ENCODE measurements at regions not wholly inside any gene's neighbourhood (a gene's known extent, or its start where the extent isn't known, plus 50 kb on each side); places are given as distances from the start of the nearest gene placed in this dataset.

GRCh38 chr2:198337368-198337767 lies 533.0 kb downstream of the PLCL1 start:
- no peaks in the 10 kb centered on the region for H3K36me3 Mint-ChIP-seq (ENCODE audit: unreplicated experiment)
- H3K4me1 Mint-ChIP-seq (ENCODE audit: unreplicated experiment), result no peaks in the 10 kb centered on the region
- DNase-seq (ENCODE audit: extremely low spot score, unreplicated experiment), result no peak
- no peak for TF ChIP-seq CTCF (IDR thresholded peaks at IDR 0.05)
- H3K4me3 Mint-ChIP-seq (ENCODE audit: unreplicated experiment), result no peak overlapping the region
- peaks cover 4% of the 10 kb centered on the region for H3K27me3 Mint-ChIP-seq (ENCODE audit: unreplicated experiment)
- H3K9me3 Mint-ChIP-seq (ENCODE audit: unreplicated experiment), result no peaks in the 10 kb centered on the region
- no peak overlapping the region for H3K27ac Mint-ChIP-seq (ENCODE audit: unreplicated experiment)

- Mint-ChIP-seq H3K27me3 (ENCODE audit: unreplicated experiment) (peaks cover 6% of the 10 kb centered on the region), H3K27ac (ENCODE audit: unreplicated experiment) (no peak overlapping the region), H3K36me3 (ENCODE audit: unreplicated experiment) (no peaks in the 10 kb centered on the region), H3K4me3 (ENCODE audit: unreplicated experiment) (no peak overlapping the region), H3K4me1 (ENCODE audit: unreplicated experiment) (no peaks in the 10 kb centered on the region), H3K9me3 (ENCODE audit: unreplicated experiment) (no peaks in the 10 kb centered on the region)
- no peak for TF ChIP-seq CTCF (IDR thresholded peaks at IDR 0.05)
- DNase-seq (ENCODE audit: extremely low spot score, unreplicated experiment), result no peak
Measured at GRCh38 chr2:198328454-198328853, 524.1 kb downstream of the PLCL1 start.

- Mint-ChIP-seq H3K27ac (ENCODE audit: unreplicated experiment) (no peak overlapping the region), H3K9me3 (ENCODE audit: unreplicated experiment) (no peaks in the 10 kb centered on the region)
- TF ChIP-seq CTCF (IDR thresholded peaks at IDR 0.05), result no peak
Measured at GRCh38 chr2:198327526-198327925, 523.1 kb downstream of the PLCL1 start.

GRCh38 chr2:198326431-198326830 lies 522.0 kb downstream of the PLCL1 start:
- Mint-ChIP-seq H3K4me1 (ENCODE audit: unreplicated experiment) (no peaks in the 10 kb centered on the region), H3K27me3 (ENCODE audit: unreplicated experiment) (peaks cover 19% of the 10 kb centered on the region), H3K4me3 (ENCODE audit: unreplicated experiment) (no peak overlapping the region), H3K27ac (ENCODE audit: unreplicated experiment) (no peak overlapping the region), H3K9me3 (ENCODE audit: unreplicated experiment) (no peaks in the 10 kb centered on the region), H3K36me3 (ENCODE audit: unreplicated experiment) (no peaks in the 10 kb centered on the region)
- no peak for DNase-seq (ENCODE audit: extremely low spot score, unreplicated experiment)
- TF ChIP-seq CTCF (IDR thresholded peaks at IDR 0.05), result no peak

More at GRCh38 chr2:198327526-198327925, 523.1 kb downstream of the PLCL1 start:
- no peaks in the 10 kb centered on the region for H3K36me3 Mint-ChIP-seq (ENCODE audit: unreplicated experiment)
- no peak overlapping the region for H3K4me3 Mint-ChIP-seq (ENCODE audit: unreplicated experiment)
- DNase-seq (ENCODE audit: extremely low spot score, unreplicated experiment), result no peak
- no peaks in the 10 kb centered on the region for H3K4me1 Mint-ChIP-seq (ENCODE audit: unreplicated experiment)
- H3K27me3 Mint-ChIP-seq (ENCODE audit: unreplicated experiment), result peaks cover 8% of the 10 kb centered on the region

GRCh38 chr2:198325359-198325758 lies 521.0 kb downstream of the PLCL1 start:
- H3K4me1 Mint-ChIP-seq (ENCODE audit: unreplicated experiment), result no peaks in the 10 kb centered on the region
- TF ChIP-seq CTCF (IDR thresholded peaks at IDR 0.05), result no peak
- DNase-seq (ENCODE audit: extremely low spot score, unreplicated experiment), result no peak
- no peak overlapping the region for H3K4me3 Mint-ChIP-seq (ENCODE audit: unreplicated experiment)
- no peaks in the 10 kb centered on the region for H3K9me3 Mint-ChIP-seq (ENCODE audit: unreplicated experiment)
- H3K36me3 Mint-ChIP-seq (ENCODE audit: unreplicated experiment), result no peaks in the 10 kb centered on the region
- H3K27me3 Mint-ChIP-seq (ENCODE audit: unreplicated experiment), result peaks cover 27% of the 10 kb centered on the region
- no peak overlapping the region for H3K27ac Mint-ChIP-seq (ENCODE audit: unreplicated experiment)

All from osteocyte (in vitro differentiated cells).